Keratinocyte (primary cell): ENCODE measurements at regions not wholly inside any gene's neighbourhood (a gene's known extent, or its start where the extent isn't known, plus 50 kb on each side); places are given as distances from the start of the nearest gene placed in this dataset.

Experiments
- DNase-seq: peaks from one replicate; pipeline ENCODE4 v3.0.0-alpha.2; 2011; ENCODE audit warnings: low read depth, missing footprints, low spot score
- FAIRE-seq: peaks from 2 replicates; lab custom pipeline; 2011; peaks lifted over from hg19 to GRCh38; lab: Jason Lieb, UNC
- H2AFZ ChIP-seq: 2 replicates; pipeline ENCODE4 v1.6.0; 2012; ENCODE audit warnings: low read length, control low read depth, inconsistent platforms; ENCODE audit not compliant: control insufficient read depth
- H3K27ac ChIP-seq: 2 replicates; pipeline ENCODE4 v1.5.1; 2011; ENCODE audit warnings: low read length; ENCODE audit not compliant: control insufficient read depth, insufficient read depth
- H3K27me3 ChIP-seq: 3 replicates; pipeline ENCODE4 v1.6.0; 2011; ENCODE audit warnings: low read length; ENCODE audit not compliant: control insufficient read depth, insufficient read depth; ENCODE audit errors: extremely low read depth
- H3K36me3 ChIP-seq, 2 experiments: 2 replicates in 1 of 2; 3 replicates in 1 of 2; pipeline ENCODE4 v1.5.1; 2011; ENCODE audit warnings: low read length in 2 of 2, mild to moderate bottlenecking in 1 of 2; ENCODE audit not compliant: control insufficient read depth in 2 of 2, insufficient read depth in 2 of 2; ENCODE audit errors: extremely low read depth in 1 of 2
- H3K4me1 ChIP-seq: 3 replicates; pipeline ENCODE4 v1.5.1; 2011; ENCODE audit warnings: low read length; ENCODE audit not compliant: control insufficient read depth, insufficient read depth; ENCODE audit errors: extremely low read depth
- H3K4me2 ChIP-seq: 3 replicates; pipeline ENCODE4 v1.6.0; 2011; ENCODE audit warnings: low read depth, low read length; ENCODE audit not compliant: control insufficient read depth, insufficient read depth; ENCODE audit errors: extremely low read depth
- H3K4me3 ChIP-seq, 3 experiments: fragments of 200-600 bp in 1 of 3; sonication (generic) in 1 of 3; 2 replicates in 2 of 3; 3 replicates in 1 of 3; pipeline ENCODE4 v1.5.1; 2011 to 2016; ENCODE audit warnings: low read length in 3 of 3, mild to moderate bottlenecking in 3 of 3, control low read depth in 2 of 3, inconsistent platforms in 1 of 3, low read depth in 1 of 3, mixed read lengths in 1 of 3, mixed run types in 1 of 3, moderate library complexity in 1 of 3; ENCODE audit not compliant: control insufficient read depth in 2 of 3, insufficient read depth in 2 of 3; ENCODE audit errors: extremely low read depth in 1 of 3
- H3K79me2 ChIP-seq: 2 replicates; pipeline ENCODE4 v1.6.0; 2012; ENCODE audit warnings: low read length; ENCODE audit not compliant: control insufficient read depth, insufficient read depth
- H3K9ac ChIP-seq: 3 replicates; pipeline ENCODE4 v1.6.0; 2011; ENCODE audit warnings: low read length; ENCODE audit not compliant: control insufficient read depth, insufficient read depth; ENCODE audit errors: extremely low read depth
- H3K9me1 ChIP-seq: 3 replicates; pipeline ENCODE4 v1.6.0; 2011; ENCODE audit warnings: low read length; ENCODE audit not compliant: control insufficient read depth, insufficient read depth; ENCODE audit errors: extremely low read depth
- H3K9me3 ChIP-seq: 2 replicates; pipeline ENCODE4 v1.5.1; 2012; ENCODE audit warnings: low read depth, low read length; ENCODE audit not compliant: control insufficient read depth
- H4K20me1 ChIP-seq: 3 replicates; pipeline ENCODE4 v1.6.0; 2011; ENCODE audit warnings: low read length; ENCODE audit not compliant: control insufficient read depth, insufficient read depth; ENCODE audit errors: extremely low read depth
- CTCF ChIP-seq, 3 experiments: IDR thresholded peaks in 1 of 3; conservative IDR thresholded peaks in 1 of 3; optimal IDR thresholded peaks in 1 of 3; 2 replicates in 2 of 3; 3 replicates in 1 of 3; pipeline versions ENCODE3 to v1.5.1; 2011; ENCODE audit warnings: low read length in 3 of 3, mild to moderate bottlenecking in 3 of 3, moderate library complexity in 2 of 3, control low read depth in 1 of 3, inconsistent platforms in 1 of 3; ENCODE audit not compliant: insufficient read depth in 2 of 3; ENCODE audit errors: extremely low read depth in 1 of 3
- EZH2 ChIP-seq: IDR thresholded peaks from one replicate; pipeline ENCODE4 v1.6.1; 2012; ENCODE audit warnings: inconsistent platforms, mild to moderate bottlenecking, low read length, moderate library complexity
- dilution Hi-C: fragments of 300-500 bp; cut with MboI; formaldehyde crosslinking; loops from one replicate; pipeline ENCODE4 v1.7.0; 2020; ENCODE audit warnings: low sequenced_read_pairs; ENCODE audit not compliant: extremely low pct_ligation_motif_present

- no peak overlapping the region for H3K4me2 ChIP-seq
- H3K4me1 ChIP-seq: no peaks in the 10 kb centered on the region
- no peaks in the 10 kb centered on the region for H4K20me1 ChIP-seq
- no peak overlapping the region for H3K4me3 ChIP-seq
- H3K9me1 ChIP-seq: no peaks in the 10 kb centered on the region
- no peak for DNase-seq
- H3K36me3 ChIP-seq: no peaks in the 10 kb centered on the region
- no peak overlapping the region for H3K27ac ChIP-seq
- no peaks in the 10 kb centered on the region for H3K79me2 ChIP-seq
- dilution Hi-C loops: no loop called here
- TF ChIP-seq EZH2: no peak
- TF ChIP-seq CTCF (optimal IDR thresholded peaks at IDR 0.05 in 1 of 3, IDR thresholded peaks at IDR 0.05 in 1 of 3, conservative IDR thresholded peaks at IDR 0.05 in 1 of 3; ENCODE audit: extremely low read depth in 1 of 3, insufficient read depth in 2 of 3, low read length in 3 of 3): no peak
- no peaks in the 10 kb centered on the region for H3K27me3 ChIP-seq
- H3K9ac ChIP-seq: no peak overlapping the region
- FAIRE-seq: no peak
- H3K9me3 ChIP-seq: peaks cover 2% of the 10 kb centered on the region
- H2AFZ ChIP-seq: no peak overlapping the region
Measured at GRCh38 chr4:189861101-189861500, 79.6 kb upstream of the FRG1 start.

GRCh38 chr4:189869236-189869635, 71.4 kb upstream of the FRG1 start:
- Histone ChIP-seq H3K27ac (no peak overlapping the region), H3K9me1 (no peaks in the 10 kb centered on the region), H3K4me1 (no peaks in the 10 kb centered on the region), H2AFZ (no peak overlapping the region), H3K9me3 (peaks cover 5% of the 10 kb centered on the region), H4K20me1 (no peaks in the 10 kb centered on the region), H3K79me2 (no peaks in the 10 kb centered on the region), H3K4me2 (no peak overlapping the region), H3K27me3 (no peaks in the 10 kb centered on the region), H3K36me3 (no peaks in the 10 kb centered on the region), H3K4me3 (no peak overlapping the region), H3K9ac (no peak overlapping the region)
- FAIRE-seq (no peak), DNase-seq (no peak)
- TF ChIP-seq CTCF (optimal IDR thresholded peaks at IDR 0.05 in 1 of 3, IDR thresholded peaks at IDR 0.05 in 1 of 3, conservative IDR thresholded peaks at IDR 0.05 in 1 of 3; ENCODE audit: extremely low read depth in 1 of 3, insufficient read depth in 2 of 3, low read length in 3 of 3) (no peak), EZH2 (no peak)
- dilution Hi-C loops: no loop called here
